HG03280 (cell line): ENCODE measurements at regions not wholly inside any gene's neighbourhood (a gene's known extent, or its start where the extent isn't known, plus 50 kb on each side); places are given as distances from the start of the nearest gene placed in this dataset.
A peak's percentile ranks its signal among the peaks of the same experiment; 100 is the strongest.
"Not testable (repeated sequence)": the region's sequence is repeated elsewhere in the genome, so short reads cannot be mapped to it uniquely, and the experiment has no call there.

Experiments used
- ATAC-seq: cut with Tn5 transposase; IDR thresholded peaks from one replicate; pipeline ENCODE4 v1.9.1; 2021; ENCODE audit warnings: mild to moderate bottlenecking, moderate library complexity; ENCODE audit not compliant: unreplicated experiment

DNA sequence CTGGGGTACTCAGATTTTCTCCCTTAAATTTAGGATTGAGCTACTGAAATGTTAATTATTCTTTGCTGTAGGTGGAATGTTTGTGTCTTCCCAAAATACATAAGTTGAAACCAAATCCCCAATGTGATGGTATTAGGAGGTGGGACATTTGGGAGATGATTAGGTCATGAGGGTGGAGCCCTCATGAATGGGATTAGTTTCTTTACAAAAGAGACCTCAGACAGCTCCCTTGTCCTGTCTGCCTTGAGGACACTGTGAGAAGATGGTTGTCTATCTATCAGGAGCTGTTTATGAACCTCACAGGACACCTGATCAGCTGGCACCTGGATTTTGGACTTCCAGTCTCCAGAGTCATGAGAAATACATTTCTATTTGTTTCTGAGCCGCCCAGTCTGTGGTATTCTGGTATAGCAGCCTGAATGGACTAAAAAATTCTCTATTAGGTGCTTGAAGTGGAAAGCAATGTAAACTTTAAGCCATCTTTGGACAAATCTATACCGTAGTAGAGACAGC lies 99.2 kb upstream of the UXS1 start:
- no peak for ATAC-seq

DNA sequence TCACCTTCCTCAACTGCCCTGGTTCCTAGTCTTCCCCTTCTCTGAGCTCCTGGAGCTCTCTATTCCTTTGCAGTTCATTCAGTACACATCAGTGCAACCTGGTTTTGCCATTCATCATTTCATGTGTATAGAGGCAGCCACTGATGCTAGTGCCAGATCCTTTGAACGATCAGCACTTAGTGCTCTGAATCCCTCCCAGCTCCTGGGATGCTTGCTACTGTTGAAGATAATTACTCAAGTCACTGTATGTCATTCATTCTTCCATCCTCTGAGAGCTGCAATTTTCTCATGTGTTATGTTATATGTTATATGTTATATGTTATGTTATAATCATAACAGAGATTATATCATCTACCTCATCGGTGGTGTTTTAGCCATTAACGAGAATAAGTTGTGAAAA lies 98.5 kb upstream of the UXS1 start:
- ATAC-seq = no peak

DNA sequence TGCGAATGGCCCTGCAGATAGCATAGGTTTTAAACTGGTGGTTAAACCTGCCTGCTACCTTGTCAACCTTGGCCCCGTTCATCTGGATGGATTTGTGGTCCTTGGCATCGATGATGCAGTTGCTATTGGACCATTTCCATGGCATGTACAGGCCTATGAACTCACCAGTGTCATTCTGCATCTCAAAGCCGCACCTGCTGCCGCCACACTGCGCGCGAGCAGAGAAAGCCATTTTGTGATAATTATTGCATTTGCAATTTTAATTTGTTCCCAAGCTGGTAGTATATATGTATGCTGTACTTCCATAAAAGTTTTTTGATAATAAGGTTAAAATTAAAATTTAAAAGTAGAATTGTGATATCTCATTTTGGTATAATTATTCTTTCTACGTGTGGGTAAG lies 94.8 kb upstream of the UXS1 start:
- no peak for ATAC-seq

- no peak for ATAC-seq
Measured at GRCh38 chr2:106285237-106285829, 91.2 kb upstream of the UXS1 start.

- no peak for ATAC-seq
Measured at GRCh38 chr2:106284691-106285202, 90.6 kb upstream of the UXS1 start.

DNA sequence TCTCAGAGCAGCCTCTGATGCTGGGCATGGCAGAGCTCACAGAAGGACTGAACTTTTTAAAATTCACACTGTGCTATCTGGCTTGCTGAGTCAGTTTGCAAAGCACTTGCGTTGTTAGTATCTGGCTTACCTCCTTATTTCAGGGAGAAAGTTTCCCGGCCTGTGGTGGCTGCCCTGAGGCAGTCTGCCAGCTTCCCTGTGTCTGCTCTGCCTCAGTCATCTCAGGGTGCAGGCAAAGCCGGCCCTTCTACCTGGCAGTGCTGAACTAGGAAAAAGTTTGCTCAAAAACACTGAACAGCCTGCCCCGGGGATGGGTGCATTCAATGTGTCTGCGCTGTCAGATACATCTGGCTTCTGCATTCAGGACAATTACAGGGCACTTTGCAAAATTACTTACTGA lies 90.2 kb upstream of the UXS1 start:
- ATAC-seq = no peak

DNA sequence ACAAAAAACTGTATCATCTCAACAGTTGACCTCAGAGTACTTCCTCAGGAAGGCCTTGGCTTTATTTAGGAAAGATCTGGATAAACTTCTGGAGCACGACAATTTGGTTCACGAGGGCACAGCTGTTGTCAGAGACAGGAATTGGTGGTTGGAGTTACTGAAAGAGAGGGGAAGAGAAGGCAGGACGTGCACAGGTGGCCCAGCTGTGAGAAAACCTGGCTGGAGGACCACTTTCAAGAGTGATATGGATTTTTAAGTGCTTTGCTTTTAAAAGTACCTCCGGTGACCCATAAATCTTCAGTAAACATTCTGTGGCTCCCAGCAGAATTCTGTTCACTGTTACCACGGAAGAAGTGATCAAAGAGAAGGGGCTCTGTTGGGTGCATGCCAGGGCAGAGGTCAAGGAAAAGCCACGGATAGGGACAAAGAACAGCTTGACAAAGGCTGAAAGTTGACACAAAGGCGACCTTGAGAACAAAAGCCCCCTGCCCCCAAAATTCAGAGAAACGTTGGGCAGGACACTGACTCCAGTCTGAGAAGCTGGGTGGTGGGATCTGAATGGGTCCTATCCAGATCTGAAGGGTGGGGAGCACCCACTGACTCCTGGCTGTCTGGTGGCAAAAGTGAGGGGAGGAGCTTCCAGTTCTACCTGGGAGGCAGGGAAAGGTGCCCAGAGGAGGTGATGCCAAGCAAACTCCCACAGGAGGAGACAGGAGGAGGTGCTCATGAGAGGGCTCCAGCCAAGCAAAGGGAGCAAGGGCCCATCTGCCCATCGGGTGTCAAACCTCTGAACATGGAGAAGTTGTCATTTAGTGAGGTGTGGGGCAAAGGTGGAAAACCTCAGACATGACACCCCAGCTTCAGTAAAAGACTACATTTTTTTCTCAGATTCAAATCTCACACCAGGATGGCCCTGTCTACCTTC lies 89.4 kb upstream of the UXS1 start:
- ATAC-seq = not testable (repeated sequence)

DNA sequence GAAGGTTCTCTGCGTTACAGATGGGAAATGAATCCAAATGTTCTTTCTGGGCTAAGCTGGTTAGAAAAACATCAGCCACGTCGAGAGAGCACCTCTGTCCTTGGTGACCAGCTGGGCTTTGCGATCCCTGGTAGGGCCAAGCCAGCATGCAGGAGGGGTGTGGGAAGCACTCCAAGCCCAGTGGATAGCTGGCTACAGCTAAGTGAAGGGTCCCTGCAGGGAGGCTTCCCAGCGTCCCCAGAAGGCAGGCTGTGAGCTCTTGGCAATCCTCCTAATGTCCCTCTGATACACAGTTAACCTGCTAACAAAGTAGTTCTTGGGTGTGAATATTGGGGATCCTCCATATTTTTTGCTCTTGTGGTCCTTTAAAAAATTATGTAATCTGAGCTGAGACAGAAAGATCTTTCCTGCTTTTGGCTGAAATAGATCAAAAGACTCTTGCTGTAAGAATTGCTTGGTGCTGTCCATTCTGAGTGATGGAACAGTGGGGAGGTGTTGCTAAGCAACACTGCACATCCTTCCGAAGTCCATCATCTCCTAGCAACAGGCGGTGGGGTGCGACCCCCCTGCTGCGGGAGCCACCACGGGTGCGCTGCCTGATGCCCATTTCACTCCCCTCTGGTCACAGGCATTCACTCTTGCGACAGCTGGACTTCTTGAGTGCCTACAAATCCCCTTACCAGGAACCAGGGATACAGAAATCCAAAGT lies 88.5 kb upstream of the UXS1 start:
- no peak for ATAC-seq

GRCh38 chr2:106281907-106282430 lies 87.9 kb upstream of the UXS1 start:
- ATAC-seq = not testable (repeated sequence)

DNA sequence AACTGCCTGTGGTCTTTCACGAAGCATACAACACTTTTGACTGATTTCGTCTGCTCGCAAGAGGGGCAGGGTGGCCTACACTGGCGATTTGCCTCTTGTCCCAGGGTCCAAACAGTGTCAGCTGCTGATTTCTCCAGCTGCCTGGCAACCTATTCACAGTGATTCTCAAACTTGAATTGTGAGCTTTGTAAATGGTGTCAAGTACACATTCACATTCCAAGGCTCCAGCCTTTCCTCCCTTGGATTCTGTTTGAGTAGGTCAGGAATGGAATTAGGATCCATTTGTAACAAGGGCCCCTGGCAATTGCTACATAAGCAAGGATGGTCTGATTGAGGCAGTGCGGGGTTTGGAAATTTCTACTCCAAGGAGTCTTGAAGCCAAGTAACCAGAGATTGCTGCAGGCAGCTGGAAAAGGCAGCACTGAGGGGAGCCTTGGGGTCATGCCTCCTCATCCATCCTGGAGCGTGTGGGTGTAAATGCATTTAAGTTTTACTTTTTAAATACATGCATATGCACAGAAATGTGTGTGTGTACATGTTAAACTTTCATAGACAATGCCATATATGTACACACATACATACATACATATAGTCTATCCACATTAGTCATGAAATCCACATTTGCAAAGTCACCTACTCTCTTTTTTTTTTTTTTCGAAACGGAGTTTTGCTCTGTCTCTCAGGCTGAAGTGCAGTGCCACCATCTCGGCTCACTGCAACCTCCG lies 86.8 kb upstream of the UXS1 start:
- no peak for ATAC-seq

GRCh38 chr2:106280224-106280623 lies 86.1 kb upstream of the UXS1 start:
- no peak for ATAC-seq

DNA sequence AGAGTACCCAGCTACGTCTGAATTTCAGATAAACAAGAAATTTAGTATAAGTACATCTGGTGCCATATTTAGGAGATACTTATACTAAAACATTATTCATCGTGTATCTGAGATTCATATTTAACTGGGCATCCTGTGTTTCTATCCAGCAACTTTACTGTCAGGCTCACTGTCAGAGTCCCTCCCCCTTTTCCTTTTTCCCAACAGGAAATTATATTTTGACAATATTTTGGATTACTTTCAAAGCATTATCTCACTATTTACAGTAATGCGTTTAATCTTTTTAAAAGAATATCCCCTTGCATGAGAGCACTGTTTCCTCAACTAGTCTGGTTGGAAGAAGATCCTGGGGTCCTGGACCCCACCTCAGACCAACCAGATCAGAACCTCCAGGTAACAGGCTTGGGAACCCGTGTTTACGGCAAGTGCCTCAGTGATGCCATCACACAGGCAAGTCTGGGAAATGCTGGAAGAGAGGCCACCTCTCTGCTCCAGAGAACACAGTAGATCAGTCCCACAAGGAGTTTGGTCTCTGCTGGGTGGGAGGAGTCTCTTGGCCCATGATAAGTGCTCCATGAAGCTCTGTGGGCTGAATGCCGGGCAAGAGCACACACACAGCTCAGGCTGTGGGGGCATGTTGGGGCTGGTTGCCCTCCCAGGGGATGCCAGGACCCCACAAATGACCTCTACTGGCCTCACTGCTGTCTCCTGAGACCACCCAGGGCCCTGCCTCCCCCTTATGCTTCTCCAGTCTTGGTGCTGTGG lies 84.2 kb upstream of the UXS1 start:
- ATAC-seq = no peak

- ATAC-seq = no peak
Measured at GRCh38 chr2:106277426-106277825, 83.3 kb upstream of the UXS1 start.

GRCh38 chr2:106275971-106276370 lies 81.9 kb upstream of the UXS1 start:
- ATAC-seq = no peak

DNA sequence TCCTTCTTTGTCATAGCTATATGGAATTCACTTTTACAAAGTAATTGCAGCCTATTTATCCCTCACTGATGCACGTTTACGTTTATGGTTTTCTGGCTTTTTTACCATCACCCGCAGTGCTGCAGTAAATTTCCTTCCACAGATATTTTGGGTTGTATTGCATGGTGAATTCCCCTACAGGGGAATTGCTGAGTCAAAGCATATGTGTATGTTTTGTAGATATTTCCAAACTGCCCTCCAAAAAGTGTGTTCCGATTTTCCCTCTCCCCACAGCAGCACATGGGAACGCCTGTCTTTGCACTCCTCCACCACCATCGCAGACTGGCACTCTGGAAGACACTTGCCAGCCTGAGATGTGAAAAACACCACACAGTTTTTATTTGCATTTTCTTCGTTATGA lies 80.6 kb upstream of the UXS1 start:
- ATAC-seq = no peak

DNA sequence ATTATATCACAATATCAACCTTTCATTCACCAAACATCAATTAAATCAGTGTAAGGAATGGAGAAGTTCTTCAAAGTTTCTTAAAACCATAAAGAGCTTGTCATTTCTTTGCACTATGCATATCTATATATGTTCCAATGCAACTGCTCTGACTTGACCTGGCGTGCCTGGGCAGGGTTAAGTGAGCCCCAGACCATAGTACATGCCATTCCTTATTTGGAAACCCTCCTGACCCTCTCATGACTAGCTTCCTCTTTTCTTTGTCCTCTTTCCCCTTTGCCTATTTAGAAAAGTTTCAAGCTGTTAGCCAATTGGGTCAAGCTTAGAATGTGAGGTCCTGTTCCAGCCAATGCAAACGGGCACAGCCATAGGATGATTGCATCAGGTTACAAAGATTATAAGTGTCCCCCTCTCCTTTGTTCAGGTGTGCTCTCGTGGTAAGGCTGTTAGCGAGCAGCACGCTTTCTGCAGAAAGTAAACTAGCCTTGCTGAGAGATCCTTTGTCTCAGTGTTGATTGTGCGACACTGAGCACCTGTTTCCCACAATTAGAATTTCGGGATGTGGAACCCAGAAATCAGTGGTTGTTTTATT lies 78.2 kb upstream of the UXS1 start:
- ATAC-seq = no peak

DNA sequence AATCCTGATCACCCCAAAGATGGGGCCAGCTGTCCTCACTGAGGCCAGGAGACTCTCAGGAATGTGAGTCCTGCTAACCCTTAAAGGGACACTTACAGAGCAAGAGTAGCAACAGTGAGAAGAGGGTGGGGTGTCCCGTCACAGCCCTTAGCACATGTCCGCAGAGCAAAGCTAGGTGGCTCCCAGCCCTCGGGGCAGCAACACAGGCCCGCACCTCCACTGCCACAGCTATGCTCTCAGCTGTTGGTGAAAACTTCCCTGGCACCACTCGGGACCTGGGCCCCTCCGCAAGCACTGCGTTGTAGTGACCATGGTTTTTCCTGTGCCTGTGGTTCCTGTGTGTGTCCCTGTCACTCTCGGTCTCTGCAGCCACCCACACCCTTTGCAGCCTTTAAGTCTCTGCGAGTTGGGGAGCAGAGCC lies 76.4 kb upstream of the UXS1 start:
- ATAC-seq = no peak

GRCh38 chr2:106269591-106270291 lies 75.6 kb upstream of the UXS1 start:
- ATAC-seq = peak; percentile 59

GRCh38 chr2:106267997-106268396 lies 73.9 kb upstream of the UXS1 start:
- ATAC-seq = no peak
